T47D (cell line): ENCODE measurements at regions not wholly inside any gene's neighbourhood (a gene's known extent, or its start where the extent isn't known, plus 50 kb on each side); places are given as distances from the start of the nearest gene placed in this dataset.
"Not testable (repeated sequence)": the region's sequence is repeated elsewhere in the genome, so short reads cannot be mapped to it uniquely, and the experiment has no call there.

Experiments used
- DNase-seq, 2 experiments: peaks; one replicate each; pipeline versions ENCODE4 v3.0.0 to v3.0.0-alpha.2; 2011 to 2012; ENCODE audit warnings: low read depth in 1 of 2, low spot score in 1 of 2
- JUND ChIP-seq: IDR thresholded peaks from 2 replicates; pipeline ENCODE4 v1.6.1; 2012; ENCODE audit warnings: low read depth
- in situ Hi-C: cut with HindIII; loops from 2 replicates; pipeline ENCODE4 v1.10.0; 2016; ENCODE audit warnings: low sequenced_read_pairs, low pct_unique_long_range_greater_than_20kb

DNA sequence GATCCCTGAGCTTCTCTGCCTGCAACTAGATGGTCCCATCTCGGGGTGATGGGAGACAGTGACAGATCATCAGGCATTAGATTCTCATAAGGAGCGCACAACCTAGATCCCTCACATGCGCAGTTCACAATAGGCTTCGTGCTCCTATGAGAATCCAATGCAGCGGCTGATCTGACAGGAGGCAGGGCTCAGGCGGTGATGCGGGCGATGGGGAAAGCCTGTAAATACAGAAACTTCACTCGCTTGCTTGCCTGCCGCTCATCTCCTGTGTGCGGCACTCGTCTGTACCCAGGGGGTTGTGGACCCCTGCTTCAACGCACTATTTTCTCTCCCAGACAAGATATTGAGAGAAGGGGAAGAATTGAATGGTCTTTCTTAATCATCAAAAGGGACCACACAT is 473.9 kb downstream of the ZNF536 start:
- DNase-seq = no peak
- in situ Hi-C loops = no loop called here
- no peak for TF ChIP-seq JUND

DNA sequence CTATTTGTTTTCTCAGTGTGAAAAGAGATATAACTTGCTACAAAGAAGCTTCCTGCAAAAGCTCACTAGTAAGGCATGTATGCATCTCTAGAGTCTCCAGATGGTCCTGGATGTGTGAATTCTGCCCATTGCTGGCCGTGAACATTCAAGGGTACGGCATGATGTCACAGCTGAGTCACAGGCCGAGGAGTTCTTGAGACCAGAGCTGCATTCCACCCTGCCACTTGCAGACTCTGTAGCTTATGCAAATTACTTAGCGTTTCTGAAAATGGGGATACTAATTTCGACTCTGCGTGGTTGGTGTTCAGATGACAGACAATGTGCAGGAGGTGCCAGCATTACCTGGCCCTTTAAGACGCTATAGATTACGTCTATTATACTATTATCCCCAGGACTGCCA is 470.7 kb downstream of the ZNF536 start:
- in situ Hi-C loops = no loop called here
- no peak for TF ChIP-seq JUND

DNA sequence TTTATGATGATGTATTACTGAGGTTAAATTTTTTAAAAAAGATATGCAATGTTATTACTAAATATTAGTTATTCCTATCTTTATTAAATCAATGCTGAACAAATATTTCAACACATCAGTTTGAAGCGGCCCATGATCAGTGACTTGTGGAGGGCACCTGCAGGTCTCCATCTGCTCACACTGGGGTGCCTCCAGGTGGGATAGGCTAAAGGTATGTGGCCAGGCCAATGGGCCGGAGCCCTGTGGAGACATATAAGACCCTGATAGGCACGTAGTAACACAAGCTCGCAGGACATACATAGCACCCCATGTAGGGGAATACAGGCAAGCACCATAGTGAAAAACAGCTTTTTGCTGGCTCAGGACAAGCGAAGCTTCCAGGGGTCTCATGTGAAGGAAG is 469.8 kb downstream of the ZNF536 start:
- in situ Hi-C loops = no loop called here
- no peak for DNase-seq
- TF ChIP-seq JUND = no peak

More for the DNA sequence above, 470.7 kb downstream of the ZNF536 start:
- DNase-seq = no peak

DNA sequence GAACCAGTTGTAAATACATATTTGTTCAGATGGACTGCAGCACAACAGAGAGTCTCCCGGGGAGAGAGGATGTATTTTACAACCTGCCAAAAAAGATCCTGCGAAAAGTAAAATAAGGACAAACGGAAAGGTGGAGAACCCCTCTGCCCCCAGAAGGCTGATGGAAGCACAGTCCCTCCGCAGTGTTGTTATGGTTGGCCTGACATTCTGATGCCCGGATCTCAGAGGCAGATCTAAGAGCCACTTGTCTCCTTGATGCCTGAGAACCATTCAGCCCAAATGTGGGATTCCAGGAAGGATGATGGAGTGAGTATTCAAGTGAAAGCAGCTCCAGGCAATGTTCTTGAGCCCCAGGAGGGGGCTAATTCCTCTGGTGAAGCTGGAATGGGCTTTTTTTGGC is 458.7 kb downstream of the ZNF536 start:
- TF ChIP-seq JUND = no peak
- in situ Hi-C loops = no loop called here
- no peak for DNase-seq

DNA sequence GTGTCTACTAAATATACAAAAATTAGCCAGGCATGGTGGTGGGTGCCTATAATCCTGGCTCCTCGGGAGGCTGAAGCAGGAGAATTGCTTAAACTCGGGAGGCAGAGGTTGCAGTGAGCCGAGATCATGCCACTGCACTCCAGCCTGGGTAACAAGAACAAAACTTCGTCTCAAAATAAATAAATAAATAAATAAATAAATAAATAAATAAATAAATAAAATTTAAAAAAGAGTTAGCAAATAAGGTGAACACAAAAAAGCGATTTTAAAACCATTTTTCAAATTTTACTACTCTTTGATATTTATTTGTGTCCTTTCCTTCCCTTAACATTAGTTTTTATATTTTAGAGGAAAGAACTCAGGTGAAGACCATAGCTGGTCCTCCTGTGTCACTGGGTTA is 453.3 kb downstream of the ZNF536 start:
- DNase-seq, in situ Hi-C loops: not testable (repeated sequence)

DNA sequence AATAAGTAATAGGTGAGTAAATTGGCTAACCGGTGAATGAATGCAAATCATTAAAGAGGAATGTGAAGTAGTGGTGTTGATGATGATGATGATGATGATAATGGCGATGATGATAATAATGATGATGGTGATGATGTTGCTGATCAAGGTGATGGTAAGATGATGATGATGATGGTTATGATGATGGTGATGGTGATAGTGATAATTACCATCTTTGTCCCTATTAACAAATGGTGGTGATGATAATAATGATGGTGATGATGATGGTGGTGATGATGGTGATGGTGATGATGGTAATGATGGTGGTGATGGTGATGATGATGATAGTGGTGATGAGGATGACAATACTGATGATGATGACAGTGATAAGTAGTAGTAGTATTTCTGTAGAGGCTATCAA is 452.6 kb downstream of the ZNF536 start:
- DNase-seq = no peak
- in situ Hi-C loops = no loop called here
- TF ChIP-seq JUND = no peak

DNA sequence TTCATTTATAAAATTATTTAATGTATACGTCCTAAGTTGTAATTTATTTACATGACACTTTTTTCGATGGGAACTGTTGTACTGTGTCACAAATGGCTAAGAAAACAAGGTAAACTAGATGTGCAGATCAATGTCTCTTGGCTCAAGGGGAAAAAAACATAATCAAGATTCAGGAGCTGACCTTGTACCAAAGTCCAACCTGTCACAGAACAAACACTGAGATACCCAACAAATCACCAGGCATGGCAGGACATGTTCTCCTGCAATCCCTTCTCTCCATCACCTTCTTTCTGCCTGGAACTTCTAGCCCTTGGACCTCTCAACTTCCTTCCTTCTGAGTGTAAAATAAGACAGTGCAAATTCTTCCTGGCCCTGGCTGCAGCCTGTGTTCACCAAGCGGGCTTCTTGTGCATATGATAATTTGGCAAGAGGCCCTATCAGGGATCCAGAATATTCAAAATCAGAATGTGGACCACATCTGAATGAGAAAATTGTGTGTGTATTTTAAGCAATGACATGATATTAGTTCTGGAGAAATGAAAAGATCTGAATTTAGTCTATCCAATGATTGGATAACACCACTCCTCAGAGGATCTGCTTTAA is 445.9 kb downstream of the ZNF536 start:
- TF ChIP-seq JUND = no peak
- in situ Hi-C loops = no loop called here
- DNase-seq = no peak

DNA sequence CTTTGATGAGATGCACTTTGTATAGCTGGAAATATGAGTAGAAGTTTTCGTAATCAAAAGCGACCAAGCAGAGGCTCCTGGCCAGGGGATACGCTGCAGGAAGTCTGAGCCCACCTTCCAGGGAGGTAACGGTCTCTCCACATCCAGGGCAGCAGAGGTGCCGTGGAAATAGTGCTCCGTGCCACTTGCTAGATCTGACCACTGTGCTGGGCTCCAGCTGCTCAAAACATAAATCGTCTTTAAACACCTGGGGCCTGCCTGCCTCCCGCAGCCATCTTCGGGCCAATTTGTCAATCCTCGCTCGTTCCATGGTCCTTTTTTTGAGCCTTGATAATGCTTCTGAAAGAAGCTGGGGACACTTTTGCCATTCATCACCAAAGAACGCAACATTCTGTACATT is 445.0 kb downstream of the ZNF536 start:
- DNase-seq = no peak
- in situ Hi-C loops = no loop called here
- TF ChIP-seq JUND = no peak

DNA sequence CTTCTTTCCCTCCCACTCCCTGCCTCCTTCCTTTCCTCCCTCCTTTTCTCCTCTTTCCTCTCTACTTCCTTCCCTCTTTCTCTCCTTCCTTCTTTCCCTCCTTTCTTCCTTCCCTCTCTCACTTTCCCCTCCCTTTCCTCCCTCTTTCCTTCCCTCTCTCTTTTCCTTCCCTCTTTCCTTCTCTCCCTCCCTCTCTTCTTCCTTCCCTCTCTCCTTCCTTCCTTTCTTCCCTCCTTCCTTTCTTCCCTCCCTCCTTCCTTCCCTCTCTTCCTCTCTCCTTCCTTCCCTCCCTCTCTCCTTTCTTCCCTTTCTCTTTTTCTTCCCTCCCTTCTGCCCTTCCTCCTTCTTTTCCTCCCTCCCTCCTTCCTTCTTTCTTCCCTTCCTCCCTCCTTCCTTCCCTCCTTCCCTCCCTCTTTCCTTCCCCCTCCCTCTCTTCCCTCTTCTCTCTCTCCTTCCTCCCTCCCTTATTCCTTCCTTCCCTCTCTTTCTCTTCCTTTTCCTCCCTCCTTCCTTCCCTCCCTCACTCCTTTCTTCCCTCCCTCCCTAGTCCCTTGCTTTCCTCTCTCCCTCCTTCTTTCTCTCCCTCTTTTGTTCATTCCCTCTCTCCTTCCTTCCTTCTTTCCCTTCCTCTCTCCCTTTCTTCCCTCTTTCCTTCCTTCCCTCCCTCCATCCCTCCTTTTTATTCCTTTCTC is 443.9 kb downstream of the ZNF536 start:
- DNase-seq = no peak
- no peak for TF ChIP-seq JUND
- in situ Hi-C loops = no loop called here

DNA sequence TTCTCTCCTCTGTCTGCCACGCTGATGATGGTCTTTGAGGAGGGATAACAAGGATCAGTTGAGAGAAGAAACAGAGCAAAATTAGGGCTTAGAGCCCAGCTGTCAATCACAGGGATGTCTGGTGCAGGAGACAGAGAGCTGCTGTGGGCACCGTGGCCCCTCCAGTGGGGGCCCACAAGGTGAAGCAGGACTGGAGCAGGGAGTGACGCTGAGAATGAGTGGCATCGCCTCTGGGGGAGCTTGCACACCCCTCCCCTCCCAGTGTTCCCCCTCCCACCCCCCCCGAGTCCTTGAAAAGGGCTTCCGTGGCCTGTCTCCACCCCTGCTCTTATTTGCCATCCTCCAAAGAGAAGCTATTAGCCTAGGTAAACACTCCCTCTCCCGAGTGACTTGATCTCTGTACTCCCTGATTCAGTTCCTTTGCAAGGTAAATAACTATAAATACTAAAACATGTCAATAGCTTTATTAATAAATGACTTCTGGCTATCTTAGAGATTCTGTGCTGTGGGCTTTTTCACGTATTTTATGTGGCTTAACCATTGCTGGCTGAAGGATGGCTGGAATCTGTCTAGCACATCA is 440.0 kb downstream of the ZNF536 start:
- no peak for DNase-seq
- TF ChIP-seq JUND = no peak
- in situ Hi-C loops = no loop called here

DNA sequence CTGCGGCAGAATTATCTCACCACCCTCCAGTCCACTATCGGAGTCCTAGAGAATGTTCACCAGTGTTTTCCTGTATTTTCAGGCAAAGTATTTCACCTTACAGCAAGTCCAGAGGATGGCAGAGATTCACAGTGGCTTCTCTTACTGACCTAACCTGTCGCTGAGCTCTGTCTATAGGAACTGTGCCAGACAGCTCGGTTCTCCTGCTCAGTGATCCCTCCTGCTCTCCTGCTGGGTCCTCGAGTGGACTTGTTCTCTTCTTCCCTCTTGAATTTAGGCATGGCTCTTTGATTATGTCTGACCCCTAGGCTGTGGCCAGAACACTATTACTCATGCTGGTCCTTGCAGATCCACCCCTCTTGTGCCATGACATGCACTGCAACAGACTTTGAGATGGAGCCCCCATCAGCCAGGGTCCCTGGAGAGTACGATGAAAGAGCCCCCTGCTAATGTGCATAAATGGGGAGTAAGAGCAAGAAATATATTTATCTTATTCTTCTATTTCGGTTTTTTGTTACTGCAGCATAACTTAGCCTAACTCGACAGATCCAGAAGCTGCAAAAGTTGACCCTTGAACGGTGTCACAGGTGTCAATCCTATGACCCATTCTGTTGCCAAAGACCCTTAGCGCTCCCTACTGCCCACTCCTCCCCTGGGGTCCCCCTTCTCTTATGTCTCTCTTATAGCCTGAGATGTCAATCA is 439.4 kb downstream of the ZNF536 start:
- TF ChIP-seq JUND = no peak
- DNase-seq = no peak
- in situ Hi-C loops = no loop called here

DNA sequence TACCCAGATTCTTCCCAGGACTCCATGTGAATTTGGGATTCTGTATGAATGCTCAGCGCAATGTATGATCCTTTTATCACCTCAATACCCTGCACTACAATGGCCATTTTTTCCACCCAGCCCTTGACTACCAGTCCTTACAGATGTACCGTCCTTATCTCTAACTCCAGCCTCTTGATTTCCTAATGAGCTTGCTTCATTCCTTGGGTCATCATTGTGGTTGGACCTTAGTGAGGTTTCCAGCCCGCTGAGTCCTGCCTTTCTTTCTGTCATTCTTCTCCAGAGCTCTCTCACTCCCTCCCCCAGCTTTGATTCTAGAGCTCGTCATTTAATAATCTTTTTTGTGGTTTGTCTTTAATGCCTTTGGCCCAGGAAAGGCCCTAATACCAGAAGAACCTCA is 438.5 kb downstream of the ZNF536 start:
- no peak for DNase-seq
- in situ Hi-C loops = no loop called here
- no peak for TF ChIP-seq JUND

DNA sequence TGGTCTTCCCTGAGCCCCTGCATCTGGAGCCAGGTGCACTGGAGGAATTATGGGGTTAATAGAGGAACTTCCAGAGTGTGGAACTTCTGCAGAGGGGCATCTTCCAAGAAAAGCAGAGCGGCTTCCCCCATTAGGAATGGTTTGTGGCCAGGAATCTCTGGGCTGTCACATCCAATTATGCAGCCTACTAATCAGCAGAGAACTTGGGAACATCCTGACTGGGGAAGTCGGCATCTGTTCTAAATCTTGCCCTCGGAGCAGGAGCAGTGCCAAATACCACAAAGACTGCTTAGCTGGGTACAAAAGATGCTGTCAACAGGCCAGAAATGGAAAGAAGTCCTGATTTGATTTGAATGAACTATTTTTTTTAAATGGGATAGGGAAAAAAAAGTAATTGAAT is 435.1 kb downstream of the ZNF536 start:
- in situ Hi-C loops = no loop called here
- TF ChIP-seq JUND = no peak
- no peak for DNase-seq
